ENCODE measurements at regions not wholly inside any gene's neighbourhood (a gene's known extent, or its start where the extent isn't known, plus 50 kb on each side); places are given as distances from the start of the nearest gene placed in this dataset.

GRCh38 chr5:6161257-6161656 lies 217.1 kb downstream of the MED10 start:
- DNase-seq = peak; percentile 22

DNA sequence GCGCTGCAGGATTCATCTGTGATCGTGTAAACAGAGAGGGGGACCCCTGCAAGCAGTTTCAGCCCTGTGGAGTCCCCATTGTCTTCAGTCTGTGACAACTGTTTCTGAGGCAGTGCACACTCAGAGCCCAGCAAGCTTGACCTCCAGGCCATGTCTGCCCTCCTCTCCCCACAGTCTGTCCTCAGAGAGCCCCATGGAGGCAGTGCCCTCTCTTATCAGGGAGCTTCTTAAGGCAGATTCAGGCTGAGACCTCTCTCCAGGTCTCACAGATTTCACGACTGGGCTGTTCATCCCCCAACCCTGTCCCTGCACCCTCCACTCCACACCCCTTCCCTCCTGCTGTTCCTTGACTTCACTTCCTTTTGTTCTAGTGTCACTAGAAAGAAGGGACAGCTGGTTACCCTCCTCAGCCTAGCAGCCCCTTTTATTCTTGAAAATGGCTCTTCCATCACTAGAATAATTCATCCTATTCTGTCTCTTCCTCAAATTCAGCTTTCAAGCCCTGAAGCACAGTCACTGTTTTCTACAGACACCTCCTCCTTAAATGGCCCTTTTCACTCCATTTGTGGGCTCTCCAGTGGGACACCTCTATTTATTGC lies 218.4 kb downstream of the MED10 start:
- DNase-seq = peak; percentile 44

GRCh38 chr5:6158974-6159831 lies 219.1 kb downstream of the MED10 start:
- DNase-seq = peak; percentile 40

GRCh38 chr5:6154216-6154615 lies 224.1 kb downstream of the MED10 start:
- DNase-seq = no peak

GRCh38 chr5:6146271-6146670 lies 232.1 kb downstream of the MED10 start:
- DNase-seq = no peak

DNA sequence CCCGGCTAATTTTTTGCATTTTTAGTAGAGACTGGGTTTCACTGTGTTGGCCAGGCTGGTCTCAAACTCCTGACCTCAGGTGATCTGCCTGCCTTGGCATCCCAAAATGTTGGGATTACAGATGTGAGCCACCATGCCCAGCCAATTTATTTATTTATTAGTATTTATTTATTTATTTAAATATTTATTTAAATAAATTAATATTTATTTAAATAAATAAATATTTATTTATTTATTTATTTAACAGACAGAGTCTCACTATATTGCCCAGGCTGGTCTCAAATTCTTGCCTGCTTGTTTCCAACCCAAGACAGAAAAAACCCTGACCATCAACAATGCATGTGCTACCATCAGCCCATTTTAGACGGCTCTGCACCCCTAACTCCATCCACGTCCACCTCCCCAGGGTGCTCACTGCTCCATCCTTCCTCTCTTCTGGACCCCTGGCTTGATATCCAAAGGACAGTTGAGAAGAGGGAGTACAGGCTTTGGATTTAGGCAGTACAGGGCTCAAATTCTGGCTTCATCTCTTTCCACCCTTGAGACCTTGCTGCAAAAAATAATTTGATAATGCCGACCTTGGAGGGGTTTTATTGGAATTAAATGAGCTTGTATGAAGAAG lies 232.6 kb downstream of the MED10 start:
- no peak for DNase-seq

- no peak for DNase-seq
Observed at GRCh38 chr5:6143523-6143922, 234.8 kb downstream of the MED10 start.

DNA sequence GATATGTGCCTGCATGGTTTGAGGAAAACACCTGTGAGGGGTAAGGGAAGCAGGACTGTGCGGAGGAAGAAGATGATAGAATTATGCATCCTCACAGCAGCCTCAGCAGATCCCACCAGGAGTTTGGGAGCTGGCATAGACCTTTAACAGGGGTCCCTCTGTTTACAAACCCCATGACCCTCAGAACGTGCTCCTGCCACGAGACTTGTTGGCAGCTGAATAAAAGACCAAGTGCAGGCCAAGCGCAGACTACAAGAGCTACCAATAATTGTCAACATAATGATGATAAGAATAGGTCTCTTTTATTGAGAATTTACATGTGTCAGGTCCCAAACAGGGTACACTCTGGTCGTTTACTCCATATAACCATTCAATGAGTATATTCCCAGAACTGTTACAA lies 236.0 kb downstream of the MED10 start:
- no peak for DNase-seq

DNA sequence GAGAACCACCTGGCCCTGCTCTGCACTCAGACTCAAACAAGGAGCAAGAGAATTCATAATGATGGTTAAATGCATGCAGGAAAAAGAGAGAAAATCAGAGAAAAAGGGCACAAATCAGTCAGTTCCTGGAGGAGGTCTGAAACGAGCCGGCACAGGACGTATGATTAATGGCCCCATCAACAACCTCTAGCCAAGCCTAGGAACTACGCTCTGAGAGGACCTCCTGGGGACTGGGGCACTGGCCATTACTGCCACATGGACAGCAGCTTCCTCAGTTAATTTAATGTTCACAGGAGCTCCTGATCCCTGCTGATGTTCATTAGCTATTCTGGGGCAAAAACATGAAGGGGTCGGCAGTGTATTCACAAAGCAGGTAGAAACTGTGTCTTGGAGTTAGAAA lies 238.1 kb downstream of the MED10 start:
- DNase-seq = no peak

DNA sequence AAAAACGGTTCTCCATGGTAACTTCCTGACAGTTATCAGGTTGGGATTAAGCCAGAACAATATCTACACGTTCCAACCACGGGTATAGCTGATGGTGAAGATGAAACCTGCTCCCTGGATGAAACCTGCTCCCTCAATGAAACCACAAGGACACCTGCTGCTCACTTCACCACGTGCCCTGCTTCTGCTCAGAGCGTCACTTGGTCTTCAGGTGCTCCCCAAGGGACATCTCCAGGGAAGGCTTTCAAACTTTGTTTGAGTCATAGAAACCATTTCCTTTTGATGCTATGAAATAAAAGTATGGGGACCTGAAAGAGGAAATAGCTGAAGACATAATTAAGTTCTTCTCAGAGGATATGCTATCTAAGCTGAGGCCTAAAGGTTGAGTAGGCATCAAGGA lies 242.4 kb downstream of the MED10 start:
- DNase-seq = no peak

- DNase-seq = no peak
Observed at GRCh38 chr5:6134281-6134680, 244.1 kb downstream of the MED10 start.

DNA sequence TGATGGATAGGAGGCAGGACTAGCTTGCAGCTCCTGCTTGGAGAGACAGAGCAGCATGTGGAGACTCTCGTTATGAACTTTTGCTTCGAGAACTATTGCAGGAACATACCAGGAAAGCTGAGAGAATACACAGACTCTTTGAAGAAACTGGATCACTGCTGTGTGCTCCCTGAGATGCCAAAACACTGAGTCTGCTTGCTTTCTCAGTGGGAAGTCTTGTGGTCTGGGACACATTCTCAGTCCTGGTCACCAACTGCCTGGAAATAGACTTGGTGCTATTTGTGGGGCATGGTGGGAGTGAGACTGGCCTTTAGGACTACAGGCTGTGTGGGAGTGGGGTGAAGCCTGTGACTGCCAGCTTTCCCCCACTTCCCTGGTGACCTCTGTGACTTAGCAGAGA lies 252.6 kb downstream of the MED10 start:
- DNase-seq = no peak

GRCh38 chr5:6118691-6119090 lies 259.7 kb downstream of the MED10 start:
- no peak for DNase-seq

DNA sequence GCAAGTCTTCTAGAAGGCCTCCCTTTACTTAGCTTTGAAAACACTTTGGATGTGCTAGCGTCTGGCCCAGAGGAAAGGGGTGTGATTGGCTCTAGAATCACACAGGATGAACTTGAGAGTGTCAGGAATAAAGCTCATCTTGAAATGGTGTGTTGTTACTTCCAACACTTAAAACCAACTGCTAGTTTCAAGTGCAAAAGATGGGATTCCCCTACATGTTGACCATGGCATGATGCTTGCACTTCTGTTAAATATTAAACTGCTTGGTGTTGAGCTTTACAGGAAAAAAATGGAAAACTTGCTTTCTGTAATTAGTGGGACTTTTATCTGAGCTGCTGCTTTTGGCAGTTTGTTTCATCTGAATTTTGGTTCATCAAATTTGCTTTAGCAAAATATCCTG lies 261.1 kb downstream of the MED10 start:
- no peak for DNase-seq

GRCh38 chr5:6115852-6116251 lies 262.5 kb downstream of the MED10 start:
- DNase-seq = peak; percentile 47

- no peak for DNase-seq
Observed at GRCh38 chr5:6112538-6112937, 265.8 kb downstream of the MED10 start.

- DNase-seq = no peak
Observed at GRCh38 chr5:6112125-6112524, 266.2 kb downstream of the MED10 start.

DNA sequence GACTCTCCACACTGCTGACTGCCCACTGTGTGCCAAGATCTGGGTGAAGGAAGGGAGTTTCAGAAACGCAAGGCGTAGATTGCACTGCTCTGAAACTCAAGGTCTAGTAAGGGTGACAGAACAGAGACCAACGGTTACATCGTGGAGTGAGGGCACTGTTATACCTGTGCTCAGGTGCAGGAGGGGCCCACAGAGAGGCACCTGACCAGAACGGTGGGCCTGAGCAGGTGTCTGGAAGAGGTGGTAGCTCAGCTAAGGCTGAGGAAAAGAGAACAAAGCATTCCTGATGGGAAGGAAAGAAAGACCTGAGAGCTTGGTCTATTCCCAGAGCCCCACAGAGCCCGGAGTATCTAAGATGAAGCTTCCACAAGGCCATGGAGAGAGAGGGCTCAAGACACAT lies 267.2 kb downstream of the MED10 start:
- DNase-seq = no peak

GRCh38 chr5:6110441-6111005 lies 267.8 kb downstream of the MED10 start:
- DNase-seq = no peak

GRCh38 chr5:6108981-6109825 lies 269.1 kb downstream of the MED10 start:
- DNase-seq = no peak

GRCh38 chr5:6108540-6108848 lies 269.9 kb downstream of the MED10 start:
- DNase-seq = no peak

DNA sequence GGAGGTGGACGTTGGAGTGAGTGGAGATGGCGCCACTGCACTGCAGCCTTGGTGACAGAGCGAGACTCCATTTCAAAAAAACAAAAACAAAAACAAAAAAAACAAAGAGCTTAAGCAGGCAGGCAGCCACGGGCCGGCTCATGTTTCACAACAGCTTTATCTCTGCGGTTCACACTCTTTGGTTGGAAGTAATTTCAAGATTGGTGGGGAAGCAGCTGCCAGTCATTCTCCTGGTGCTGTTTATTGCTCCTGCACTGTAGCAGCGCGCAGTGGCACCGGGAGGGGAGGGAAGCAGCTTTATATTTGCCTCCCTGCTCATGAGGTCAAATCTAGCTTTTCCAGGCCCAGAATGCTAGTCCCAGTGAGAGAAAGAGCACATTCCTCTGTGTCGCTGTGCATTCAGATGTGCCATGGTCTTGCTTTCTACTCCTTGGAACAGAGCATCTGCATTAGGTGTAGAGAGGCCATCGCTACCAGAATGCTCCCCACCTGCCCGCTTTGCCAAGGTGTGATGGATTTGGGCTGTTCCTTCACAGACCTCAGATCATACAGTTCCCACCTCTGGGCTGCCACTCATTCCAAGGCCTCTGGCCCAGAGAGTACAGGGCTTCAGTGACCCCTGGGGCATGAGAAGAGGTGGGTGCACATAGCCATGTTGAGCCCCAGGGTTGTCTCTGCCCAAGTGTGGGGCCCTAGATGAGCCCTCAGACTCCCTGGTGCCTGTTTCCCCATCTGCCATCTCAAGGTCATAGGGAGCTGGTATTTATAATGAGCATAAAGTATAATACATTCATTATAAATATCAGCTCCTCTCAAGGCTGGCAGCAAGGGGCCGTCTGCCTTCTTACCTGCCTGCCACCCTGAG lies 270.4 kb downstream of the MED10 start:
- DNase-seq = no peak
